ENCODE measurements at regions not wholly inside any gene's neighbourhood (a gene's known extent, or its start where the extent isn't known, plus 50 kb on each side); places are given as distances from the start of the nearest gene placed in this dataset.

DNA sequence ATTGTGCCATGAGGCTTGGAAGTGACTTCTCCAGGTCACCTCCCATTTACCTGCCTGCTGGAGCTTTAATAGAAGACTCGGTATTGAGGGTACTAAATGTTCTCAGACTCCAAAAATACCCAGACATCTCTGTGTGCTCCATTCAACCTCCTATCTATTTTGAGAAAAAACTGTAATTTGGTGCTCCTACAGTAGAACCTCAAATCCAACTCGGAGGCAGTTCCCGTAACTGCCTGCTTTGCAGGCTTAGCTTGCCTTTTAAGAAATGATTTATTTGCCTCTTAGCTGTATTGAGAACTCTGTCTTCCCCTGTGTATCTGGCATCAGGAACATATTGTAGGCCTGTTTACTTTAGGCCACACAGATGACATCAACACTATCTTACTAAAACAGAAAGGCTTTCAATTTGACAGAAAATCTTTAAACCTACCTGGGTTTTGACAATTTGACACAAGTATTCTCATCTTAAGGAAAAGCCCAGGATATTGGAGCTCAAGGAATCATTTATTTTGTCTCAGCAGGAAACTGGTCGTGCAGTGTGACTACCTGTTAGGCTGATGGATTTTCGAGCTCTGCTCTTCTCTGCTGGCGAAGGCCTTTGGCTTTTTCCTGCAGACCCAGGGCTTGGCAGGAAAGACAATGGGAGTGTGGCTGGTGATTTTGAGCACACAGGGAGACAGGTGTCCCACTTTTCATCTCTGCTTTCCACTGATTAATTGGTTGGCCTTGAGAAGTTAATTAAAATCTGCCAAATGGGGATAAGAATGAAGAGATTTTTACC, 314.8 kb downstream of the SNAPC1 start:
- H3K27ac Mint-ChIP-seq, result no peak overlapping the region
- no peaks in the 10 kb centered on the region for H3K27me3 Mint-ChIP-seq (ENCODE audit: low read depth)
- TF ChIP-seq, protein P1, sequence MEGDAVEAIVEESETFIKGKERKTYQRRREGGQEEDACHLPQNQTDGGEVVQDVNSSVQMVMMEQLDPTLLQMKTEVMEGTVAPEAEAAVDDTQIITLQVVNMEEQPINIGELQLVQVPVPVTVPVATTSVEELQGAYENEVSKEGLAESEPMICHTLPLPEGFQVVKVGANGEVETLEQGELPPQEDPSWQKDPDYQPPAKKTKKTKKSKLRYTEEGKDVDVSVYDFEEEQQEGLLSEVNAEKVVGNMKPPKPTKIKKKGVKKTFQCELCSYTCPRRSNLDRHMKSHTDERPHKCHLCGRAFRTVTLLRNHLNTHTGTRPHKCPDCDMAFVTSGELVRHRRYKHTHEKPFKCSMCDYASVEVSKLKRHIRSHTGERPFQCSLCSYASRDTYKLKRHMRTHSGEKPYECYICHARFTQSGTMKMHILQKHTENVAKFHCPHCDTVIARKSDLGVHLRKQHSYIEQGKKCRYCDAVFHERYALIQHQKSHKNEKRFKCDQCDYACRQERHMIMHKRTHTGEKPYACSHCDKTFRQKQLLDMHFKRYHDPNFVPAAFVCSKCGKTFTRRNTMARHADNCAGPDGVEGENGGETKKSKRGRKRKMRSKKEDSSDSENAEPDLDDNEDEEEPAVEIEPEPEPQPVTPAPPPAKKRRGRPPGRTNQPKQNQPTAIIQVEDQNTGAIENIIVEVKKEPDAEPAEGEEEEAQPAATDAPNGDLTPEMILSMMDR (IDR thresholded peaks at IDR 0.05; ENCODE audit: unreplicated experiment), result no peak
- H3K36me3 Mint-ChIP-seq, result no peaks in the 10 kb centered on the region
- H3K9me3 Mint-ChIP-seq, result no peaks in the 10 kb centered on the region
- H3K4me1 Mint-ChIP-seq, result no peaks in the 10 kb centered on the region
- no peak for DNase-seq (ENCODE audit: low spot score in 2 of 2, unreplicated experiment in 2 of 2)
- no peak overlapping the region for H3K4me3 Mint-ChIP-seq

DNA sequence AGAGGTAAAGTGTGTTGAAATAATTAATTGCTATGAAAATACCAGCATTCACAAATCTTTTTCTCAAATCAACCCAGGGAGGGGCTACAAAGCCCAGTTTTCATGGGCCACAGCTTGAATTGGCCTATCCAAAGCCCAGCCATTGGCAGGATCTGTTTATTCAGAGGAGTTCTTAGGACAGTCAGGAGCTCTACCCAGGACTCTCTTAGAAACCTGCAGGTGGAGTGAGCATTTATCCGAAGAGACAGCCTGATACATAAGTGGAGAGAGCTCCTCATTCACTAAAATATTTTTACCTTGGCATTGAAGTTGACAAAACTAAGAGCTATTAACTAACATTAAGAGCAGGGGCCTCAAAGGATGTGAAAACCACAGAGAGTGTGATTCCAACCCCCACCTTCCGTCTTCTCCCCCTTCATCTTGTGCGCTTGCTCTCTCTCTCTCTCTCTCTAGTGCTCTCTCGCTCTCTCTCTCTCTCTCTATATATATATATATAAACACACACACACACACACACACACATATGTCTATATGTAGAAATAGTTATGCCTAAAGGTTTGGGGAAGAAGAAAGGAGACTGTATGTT, 315.5 kb downstream of the SNAPC1 start:
- TF ChIP-seq, protein P1 (IDR thresholded peaks at IDR 0.05; ENCODE audit: unreplicated experiment), result no peak
- Mint-ChIP-seq H3K4me3 (no peak overlapping the region), H3K4me1 (no peaks in the 10 kb centered on the region), H3K27me3 (ENCODE audit: low read depth) (no peaks in the 10 kb centered on the region), H3K9me3 (no peaks in the 10 kb centered on the region), H3K27ac (no peak overlapping the region), H3K36me3 (no peaks in the 10 kb centered on the region)
- no peak for DNase-seq (ENCODE audit: low spot score in 2 of 2, unreplicated experiment in 2 of 2)

DNA sequence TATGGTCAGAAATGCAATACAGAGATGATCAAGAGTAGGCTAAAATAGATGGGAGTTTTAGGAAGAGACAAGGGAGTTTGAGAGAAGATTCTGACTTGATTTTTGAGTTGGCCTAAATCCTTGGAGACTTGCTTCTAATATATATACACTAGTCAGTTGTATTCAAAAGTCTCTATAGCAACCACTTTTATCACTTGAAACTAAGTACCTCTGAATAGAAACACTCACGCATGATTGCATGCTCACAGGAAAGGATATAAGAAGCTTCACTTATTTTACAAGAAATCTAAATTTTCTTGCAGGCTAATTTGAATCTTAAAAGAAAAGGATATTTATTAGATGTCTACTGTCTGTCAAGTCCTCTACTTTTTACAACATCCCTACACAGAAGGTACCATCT, 316.8 kb downstream of the SNAPC1 start:
- Mint-ChIP-seq H3K4me3 (no peak overlapping the region), H3K9me3 (no peaks in the 10 kb centered on the region), H3K36me3 (no peaks in the 10 kb centered on the region), H3K27me3 (ENCODE audit: low read depth) (peaks cover 2% of the 10 kb centered on the region), H3K27ac (no peak overlapping the region), H3K4me1 (no peaks in the 10 kb centered on the region)
- TF ChIP-seq, protein P1 (IDR thresholded peaks at IDR 0.05; ENCODE audit: unreplicated experiment), result no peak
- DNase-seq (ENCODE audit: low spot score in 2 of 2, unreplicated experiment in 2 of 2), result no peak

DNA sequence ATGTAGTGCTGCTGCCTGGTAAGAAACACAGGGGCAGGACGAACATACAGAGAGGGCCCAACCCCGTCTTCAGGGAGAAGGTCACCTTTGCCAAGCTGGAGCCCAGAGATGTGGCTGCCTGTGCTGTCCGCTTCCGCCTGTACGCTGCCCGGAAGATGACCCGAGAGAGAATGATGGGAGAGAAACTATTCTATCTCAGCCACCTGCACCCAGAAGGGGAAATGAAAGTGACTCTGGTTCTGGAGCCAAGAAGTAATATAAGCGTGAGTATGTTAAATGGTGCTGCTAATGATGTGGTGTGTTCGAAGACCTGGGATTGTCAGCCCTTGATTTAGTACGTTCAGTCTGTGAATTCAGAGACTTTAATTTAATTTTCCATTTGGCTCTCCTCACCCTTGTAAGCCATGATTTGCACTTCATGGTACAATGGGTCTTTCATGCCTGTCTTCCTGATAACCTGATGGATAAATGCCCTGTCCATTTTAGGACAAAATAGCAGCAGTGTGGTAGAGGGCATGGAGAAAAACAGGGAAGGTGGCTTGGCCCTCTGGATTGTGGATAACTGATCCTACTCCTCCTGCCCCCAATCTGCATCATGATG, 318.9 kb downstream of the SNAPC1 start:
- Mint-ChIP-seq H3K4me1 (no peaks in the 10 kb centered on the region), H3K27ac (no peak overlapping the region), H3K36me3 (peaks cover 4% of the 10 kb centered on the region), H3K27me3 (ENCODE audit: low read depth) (peaks cover 2% of the 10 kb centered on the region), H3K4me3 (no peak overlapping the region), H3K9me3 (peaks cover 13% of the 10 kb centered on the region)
- TF ChIP-seq, protein P1 (IDR thresholded peaks at IDR 0.05; ENCODE audit: unreplicated experiment), result no peak
- no peak for DNase-seq (ENCODE audit: low spot score in 2 of 2, unreplicated experiment in 2 of 2)

DNA sequence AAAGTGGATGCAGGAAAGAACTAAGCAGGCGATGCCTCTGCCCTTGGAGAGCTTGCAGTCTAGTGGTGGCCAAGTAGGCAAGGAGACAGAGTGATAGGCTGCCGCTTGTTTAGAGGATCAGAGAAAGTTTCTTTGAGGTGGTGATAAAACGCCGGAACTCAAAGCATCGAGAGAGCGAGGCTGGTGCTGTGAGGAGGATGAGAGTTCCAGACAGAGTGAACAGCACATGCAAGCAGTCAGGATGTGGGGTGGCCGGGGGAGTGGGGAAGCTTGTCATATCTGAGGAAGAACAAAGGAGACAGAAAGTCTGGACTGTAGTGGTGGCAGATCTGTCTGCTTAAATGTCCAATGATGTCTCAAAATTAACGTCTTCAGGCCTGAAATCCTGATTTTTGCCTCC, 319.7 kb downstream of the SNAPC1 start:
- no peaks in the 10 kb centered on the region for H3K4me1 Mint-ChIP-seq
- no peak overlapping the region for H3K27ac Mint-ChIP-seq
- peaks cover 13% of the 10 kb centered on the region for H3K9me3 Mint-ChIP-seq
- H3K4me3 Mint-ChIP-seq, result no peak overlapping the region
- TF ChIP-seq, protein P1 (IDR thresholded peaks at IDR 0.05; ENCODE audit: unreplicated experiment), result no peak
- H3K27me3 Mint-ChIP-seq (ENCODE audit: low read depth), result peaks cover 2% of the 10 kb centered on the region
- no peak for DNase-seq (ENCODE audit: low spot score in 2 of 2, unreplicated experiment in 2 of 2)
- peaks cover 4% of the 10 kb centered on the region for H3K36me3 Mint-ChIP-seq
